GM19025 (cell line): ENCODE measurements at regions not wholly inside any gene's neighbourhood (a gene's known extent, or its start where the extent isn't known, plus 50 kb on each side); places are given as distances from the start of the nearest gene placed in this dataset.
"Not testable (repeated sequence)": the region's sequence is repeated elsewhere in the genome, so short reads cannot be mapped to it uniquely, and the experiment has no call there.

Experiments
- ATAC-seq: cut with Tn5 transposase; IDR thresholded peaks from one replicate; pipeline ENCODE4 v1.9.1; 2021; ENCODE audit warnings: mild to moderate bottlenecking, low read depth, moderate library complexity; ENCODE audit not compliant: unreplicated experiment

- no peak for ATAC-seq
Measured at GRCh38 chr2:7094231-7094741, 177.1 kb downstream of the RNF144A start.

GRCh38 chr2:7096726-7097352, 179.6 kb downstream of the RNF144A start:
- no peak for ATAC-seq

- ATAC-seq, result peak; percentile 90
Measured at GRCh38 chr2:7097353-7097895, 180.2 kb downstream of the RNF144A start.

DNA sequence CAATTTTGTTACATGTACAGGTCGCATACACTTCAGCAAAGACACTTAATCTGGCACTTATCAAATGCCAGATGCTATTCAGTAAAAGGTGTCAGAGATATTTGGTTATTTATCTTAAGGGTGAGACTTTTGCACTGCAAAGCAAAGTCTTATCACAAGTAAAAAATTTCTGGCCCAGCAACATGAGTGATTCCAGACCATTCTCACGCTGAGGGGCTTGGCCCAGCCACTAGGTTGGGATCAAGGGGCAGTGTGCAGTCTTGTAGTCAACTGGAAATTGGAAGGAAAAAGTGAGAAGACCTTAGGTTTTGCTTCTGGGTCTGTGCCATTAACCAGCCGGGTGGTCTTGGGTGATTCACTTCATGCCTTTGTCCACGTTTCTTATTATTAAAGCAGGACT, 181.6 kb downstream of the RNF144A start:
- ATAC-seq, result no peak

- not testable (repeated sequence) for ATAC-seq
Measured at GRCh38 chr2:7099687-7100086, 182.5 kb downstream of the RNF144A start.

DNA sequence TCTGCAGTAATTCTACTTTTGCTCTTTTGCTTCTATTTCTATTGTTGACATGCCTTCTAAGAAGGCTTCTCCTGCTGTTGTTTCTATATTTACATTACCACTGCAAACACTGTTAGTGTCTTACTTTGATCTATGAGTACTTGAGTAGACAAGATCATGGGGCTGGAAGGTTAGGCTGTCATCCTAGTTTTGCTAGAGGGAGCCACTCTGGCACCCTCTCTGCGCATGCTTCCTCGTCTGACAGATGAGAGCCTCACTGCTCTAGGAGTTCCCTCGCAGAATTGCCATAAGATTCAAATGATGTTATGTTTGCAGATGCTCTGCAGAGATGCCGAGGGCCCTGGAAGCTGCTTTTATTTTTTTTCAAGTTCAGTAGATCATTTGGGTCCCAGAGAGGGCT, 185.6 kb downstream of the RNF144A start:
- ATAC-seq, result no peak

GRCh38 chr2:7108792-7109532, 191.8 kb downstream of the RNF144A start:
- no peak for ATAC-seq

DNA sequence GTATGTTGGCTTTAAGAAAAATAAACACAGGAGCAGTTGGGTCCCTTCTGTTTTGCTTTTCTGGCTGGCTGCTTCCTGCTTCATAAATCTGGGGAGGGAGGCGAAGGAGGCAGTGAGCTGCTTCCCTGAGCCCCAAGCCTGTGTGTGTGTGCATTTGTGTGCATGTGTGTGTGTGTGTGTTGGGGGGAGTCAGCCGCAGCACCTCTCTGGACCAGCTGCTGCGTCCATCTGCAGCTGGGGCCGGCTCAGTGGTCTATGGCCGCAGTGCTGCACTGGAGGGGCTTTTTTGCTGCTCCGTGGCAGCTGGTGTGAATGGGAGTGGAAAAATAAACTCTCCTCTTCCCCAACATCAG, 192.3 kb downstream of the RNF144A start:
- ATAC-seq, result no peak

DNA sequence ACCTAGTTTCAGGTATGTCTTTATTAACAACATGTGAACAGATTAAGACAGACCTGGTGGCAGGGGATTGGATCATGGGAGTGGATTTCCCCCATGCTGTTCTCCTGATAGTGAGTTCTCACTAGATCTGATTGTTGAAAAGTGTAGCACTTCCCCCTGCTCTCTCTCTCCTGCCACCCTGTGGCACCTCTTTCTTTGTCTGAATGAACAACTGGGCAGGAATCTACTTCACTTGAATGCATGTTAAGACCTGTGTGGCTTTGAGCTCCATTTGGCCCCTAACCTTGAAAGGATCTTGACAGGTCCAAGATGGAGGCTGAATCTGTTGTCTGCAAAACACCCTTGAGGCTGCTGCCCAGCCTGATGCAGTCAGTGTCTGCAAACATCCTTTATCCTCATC, 194.4 kb downstream of the RNF144A start:
- ATAC-seq, result no peak

DNA sequence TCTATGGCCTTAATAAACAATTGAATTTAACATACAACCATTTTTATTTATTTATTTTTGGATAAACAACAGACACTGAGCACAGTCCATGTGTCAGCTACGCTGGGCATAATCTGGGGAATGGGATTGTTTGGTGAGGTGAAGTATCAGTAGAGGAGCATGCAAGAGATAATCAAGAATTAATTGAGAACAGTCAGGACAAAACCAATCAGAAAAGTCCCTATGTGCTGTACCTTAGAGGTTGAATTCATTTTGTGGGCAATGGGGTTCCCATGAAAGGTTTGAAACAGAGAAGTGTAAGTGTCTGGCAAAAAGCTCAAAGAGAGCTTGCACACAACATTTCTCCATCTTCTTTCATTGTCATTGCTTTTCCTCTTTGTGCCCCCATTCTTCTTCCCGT, 198.2 kb downstream of the RNF144A start:
- no peak for ATAC-seq

- no peak for ATAC-seq
Measured at GRCh38 chr2:7115906-7116305, 198.7 kb downstream of the RNF144A start.

- ATAC-seq, result no peak
Measured at GRCh38 chr2:7116511-7116910, 199.3 kb downstream of the RNF144A start.

DNA sequence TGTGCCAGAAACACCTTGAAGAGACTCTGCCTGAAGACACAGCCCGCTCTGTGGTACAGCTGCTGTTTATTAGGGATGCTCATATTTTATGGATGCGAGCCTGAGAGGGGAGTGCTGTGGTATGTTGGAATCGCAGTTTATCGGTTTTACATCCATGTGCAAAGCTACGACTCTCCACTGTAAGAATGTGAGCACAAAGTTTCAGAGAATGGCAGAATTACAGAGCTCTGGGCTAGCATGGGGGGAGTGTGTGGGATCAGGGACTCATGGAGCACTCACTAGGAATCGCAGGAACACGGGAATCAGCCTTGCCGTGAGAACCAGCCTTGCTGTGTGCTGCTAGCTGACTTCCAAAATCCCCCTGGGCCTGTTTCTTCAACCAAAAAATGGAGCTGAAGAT, 199.9 kb downstream of the RNF144A start:
- ATAC-seq, result no peak

DNA sequence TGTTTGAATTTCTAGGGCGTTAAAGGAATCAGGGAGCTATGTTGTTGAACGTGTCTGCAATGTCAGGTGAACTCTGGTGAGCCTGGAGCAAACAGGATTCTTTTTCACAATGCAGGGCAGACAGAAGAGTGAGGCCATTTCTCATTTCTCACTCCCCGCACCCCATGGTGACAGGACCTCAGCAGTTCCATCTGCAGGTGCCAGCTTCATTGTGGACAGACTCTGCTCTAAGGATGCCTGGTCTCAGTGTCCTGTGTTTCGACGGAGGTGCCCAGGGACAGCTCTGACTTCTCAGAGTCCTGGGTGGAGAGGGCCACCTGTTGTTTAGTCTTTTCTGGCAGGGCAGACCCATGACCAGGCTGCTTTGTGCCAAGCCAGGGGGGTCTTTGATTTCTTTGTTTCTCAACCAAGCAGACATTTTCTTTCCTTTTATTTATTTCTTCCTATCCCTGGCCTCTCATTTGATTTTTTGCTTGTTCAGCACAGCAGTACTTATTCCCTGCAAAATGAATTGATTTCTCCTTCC, 201.5 kb downstream of the RNF144A start:
- no peak for ATAC-seq

- no peak for ATAC-seq
Measured at GRCh38 chr2:7119132-7119835, 202.1 kb downstream of the RNF144A start.

- ATAC-seq, result no peak
Measured at GRCh38 chr2:7121851-7122250, 204.6 kb downstream of the RNF144A start.

DNA sequence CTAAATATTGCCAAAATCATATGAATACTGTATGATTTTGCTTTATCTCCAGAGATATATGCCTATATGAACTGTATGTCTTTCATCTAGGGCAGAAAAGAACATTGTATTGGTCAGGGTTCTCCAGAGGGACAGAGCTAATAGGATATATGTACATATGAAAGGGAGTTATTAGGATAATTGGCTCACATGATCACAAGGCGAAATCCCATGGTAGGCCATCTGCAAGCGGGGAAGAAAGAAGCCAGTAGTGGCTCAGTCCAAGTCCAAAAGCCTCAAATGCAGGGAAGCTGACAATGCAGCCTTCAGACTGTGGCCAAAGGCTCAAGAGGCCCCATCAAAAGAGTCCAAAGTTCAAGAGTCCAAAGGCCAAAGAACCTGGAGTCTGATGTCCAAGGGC, 209.9 kb downstream of the RNF144A start:
- no peak for ATAC-seq

- no peak for ATAC-seq
Measured at GRCh38 chr2:7127687-7128086, 210.5 kb downstream of the RNF144A start.

DNA sequence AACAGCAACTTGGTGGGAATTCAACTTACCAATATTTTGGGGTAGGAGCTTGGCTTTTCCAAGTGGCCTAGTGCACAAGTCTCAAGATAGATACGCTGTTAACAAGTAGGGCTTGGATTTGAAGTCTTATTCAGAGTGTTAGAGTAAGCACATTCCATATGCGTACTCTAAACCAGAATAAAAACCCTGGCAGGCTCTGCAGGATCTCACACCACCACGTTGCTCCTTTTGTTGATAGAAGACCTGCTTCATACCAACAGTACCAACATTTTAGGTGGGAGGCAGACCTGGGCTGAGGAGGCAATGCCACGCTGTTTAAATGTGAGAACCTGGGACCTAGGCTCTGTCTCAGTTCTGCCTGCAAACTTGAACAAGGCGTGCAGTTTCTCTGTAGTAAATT, 214.0 kb downstream of the RNF144A start:
- no peak for ATAC-seq

GRCh38 chr2:7132753-7133152, 215.5 kb downstream of the RNF144A start:
- ATAC-seq, result no peak

DNA sequence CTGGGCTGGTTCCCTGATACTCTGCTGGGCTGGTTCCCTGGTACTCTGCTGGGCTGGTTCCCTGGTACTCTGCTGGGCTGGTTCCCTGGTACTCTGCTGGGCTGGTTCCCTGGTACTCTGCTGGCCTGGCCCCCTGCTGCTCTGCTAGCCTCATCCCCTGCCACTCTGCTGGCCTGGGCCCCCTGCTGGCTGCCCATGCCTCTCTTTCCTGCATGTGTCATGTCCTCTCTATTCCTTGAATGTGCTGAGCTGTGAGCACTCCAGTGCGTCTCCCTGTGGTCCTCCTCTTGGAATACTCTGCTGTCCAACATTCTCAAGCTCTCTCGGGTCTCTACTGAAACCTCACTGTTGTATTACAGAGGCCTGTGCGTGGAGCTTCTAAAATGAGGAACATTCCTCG, 216.3 kb downstream of the RNF144A start:
- no peak for ATAC-seq
